ENCODE measurements at regions not wholly inside any gene's neighbourhood (a gene's known extent, or its start where the extent isn't known, plus 50 kb on each side); places are given as distances from the start of the nearest gene placed in this dataset.

- TF ChIP-seq CTCF (conservative IDR thresholded peaks at IDR 0.05; ENCODE audit: low read depth, low read length) (no peak), EZH2phosphoT487 (IDR thresholded peaks at IDR 0.05; ENCODE audit: borderline replicate concordance, low read length) (no peak), EZH2 (IDR thresholded peaks at IDR 0.05; ENCODE audit: low read length, unreplicated experiment) (no peak)
Observed at GRCh38 chr16:16937576-16937975, 533.2 kb downstream of the XYLT1 start.
